HG02981 (cell line): ENCODE measurements at regions not wholly inside any gene's neighbourhood (a gene's known extent, or its start where the extent isn't known, plus 50 kb on each side); places are given as distances from the start of the nearest gene placed in this dataset.
"Not testable (repeated sequence)": the region's sequence is repeated elsewhere in the genome, so short reads cannot be mapped to it uniquely, and the experiment has no call there.

Source experiments
- ATAC-seq: cut with Tn5 transposase; IDR thresholded peaks from one replicate; pipeline ENCODE4 v1.9.1; 2021; ENCODE audit warnings: mild to moderate bottlenecking, moderate library complexity; ENCODE audit not compliant: unreplicated experiment

DNA sequence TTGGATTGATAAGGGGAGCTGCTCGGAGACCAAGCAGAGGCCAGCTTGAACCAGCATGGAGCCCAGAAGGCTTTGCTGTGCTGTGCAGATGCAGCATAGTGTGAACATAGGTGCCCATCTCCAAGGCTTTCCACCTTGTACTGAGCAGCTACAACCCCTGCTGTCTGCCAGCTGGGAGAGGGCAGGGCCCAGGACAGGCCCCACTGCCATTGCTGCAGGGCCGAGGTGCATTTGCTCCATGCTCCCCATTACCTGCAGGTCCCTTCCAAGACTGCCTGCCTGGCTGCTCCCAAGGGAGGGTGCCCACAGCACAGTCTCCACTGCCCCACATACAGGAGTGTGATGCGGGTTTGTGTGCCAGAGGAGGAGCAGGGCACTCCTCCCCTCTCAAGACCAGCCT, 1016.0 kb upstream of the INTU start:
- no peak for ATAC-seq

DNA sequence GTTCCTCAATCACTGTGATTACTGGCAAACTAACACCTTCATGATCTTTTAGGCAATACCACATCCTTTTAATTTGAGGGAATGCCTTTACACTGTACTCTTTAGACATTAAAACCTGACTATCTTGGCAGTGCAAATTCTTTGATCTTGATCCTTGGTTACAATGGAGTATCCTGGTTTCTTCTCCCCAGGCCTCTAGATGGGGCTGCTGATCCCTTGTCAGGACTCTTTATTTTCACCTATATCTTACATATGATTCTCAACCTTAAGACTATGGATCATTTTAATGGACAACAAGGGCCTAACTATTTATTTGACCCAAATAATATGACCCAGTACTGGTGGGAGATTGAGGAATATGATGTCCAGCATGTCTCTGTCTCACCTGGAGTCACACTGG, 1005.5 kb upstream of the INTU start:
- no peak for ATAC-seq

DNA sequence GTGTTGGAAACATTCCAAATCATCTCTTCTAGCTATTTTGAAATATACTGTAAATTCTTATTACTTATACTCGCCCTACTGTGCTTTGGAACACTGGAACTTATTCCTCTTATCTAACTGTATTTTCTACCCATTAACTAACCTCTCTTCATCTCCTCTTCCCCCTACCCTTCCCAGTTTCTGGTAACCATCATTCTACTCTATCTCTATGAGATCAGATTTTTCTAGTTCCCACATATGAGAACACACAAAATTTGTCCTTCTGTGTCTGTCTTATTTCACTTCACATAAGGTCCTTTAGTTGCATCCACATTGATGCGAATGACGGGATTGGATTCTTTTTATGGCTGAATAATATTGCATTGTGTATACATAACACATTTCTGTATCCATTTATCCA, 1003.8 kb upstream of the INTU start:
- no peak for ATAC-seq

DNA sequence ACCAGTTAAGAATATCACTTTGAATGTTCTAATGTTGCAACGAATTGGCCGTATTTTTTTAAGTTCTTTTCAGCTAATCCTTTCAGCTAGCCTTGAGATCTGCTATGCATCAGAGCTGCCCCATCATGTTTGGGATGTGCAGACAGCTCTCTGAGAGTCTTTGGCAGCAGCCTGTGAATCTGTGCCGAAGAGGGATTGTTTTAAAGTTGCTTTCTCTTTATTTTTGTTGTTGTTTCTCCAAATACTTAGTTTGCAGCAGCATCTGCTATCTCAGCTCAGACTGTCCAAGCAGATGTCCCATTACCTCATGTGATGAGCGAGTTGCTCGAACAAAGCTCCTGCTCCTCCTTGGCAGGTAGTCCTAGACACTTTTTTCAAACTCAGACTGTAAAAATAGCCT, 1002.5 kb upstream of the INTU start:
- no peak for ATAC-seq

DNA sequence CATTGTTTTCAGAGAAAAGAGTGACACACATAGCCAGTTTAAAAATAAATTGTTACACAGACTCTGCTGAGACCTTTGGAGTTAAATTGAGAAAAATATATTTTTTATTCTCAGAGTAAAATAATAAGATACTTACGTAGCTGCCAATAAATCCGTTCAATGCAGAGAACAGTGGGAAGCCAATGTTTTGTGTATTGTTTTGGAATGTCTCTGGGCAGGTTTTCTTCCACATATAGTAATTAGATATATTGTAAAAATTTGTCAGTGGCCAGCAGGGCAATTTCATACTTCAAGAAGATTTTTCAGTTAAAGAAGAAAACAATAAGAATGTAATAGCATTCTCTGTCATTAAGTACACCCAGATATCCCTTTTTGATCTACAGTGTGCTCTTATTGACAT, 999.5 kb upstream of the INTU start:
- no peak for ATAC-seq

DNA sequence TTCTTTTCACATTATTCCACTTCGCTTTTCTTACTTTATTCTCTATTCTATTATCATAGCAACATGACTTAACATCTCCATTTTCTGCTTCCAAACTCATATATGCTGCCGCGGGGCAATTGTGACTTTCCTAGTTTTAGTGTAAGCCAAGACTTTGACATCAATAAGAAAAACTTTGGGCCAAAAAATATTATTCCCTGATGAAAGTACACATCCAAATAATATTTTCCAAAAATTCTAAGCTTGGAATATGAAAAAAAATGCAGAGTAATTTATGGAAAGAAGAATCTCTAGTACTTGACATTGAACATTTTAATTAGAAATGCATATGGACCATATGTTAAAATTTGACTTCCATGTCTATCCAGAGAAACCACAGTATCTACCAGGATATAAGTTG, 995.1 kb upstream of the INTU start:
- no peak for ATAC-seq

DNA sequence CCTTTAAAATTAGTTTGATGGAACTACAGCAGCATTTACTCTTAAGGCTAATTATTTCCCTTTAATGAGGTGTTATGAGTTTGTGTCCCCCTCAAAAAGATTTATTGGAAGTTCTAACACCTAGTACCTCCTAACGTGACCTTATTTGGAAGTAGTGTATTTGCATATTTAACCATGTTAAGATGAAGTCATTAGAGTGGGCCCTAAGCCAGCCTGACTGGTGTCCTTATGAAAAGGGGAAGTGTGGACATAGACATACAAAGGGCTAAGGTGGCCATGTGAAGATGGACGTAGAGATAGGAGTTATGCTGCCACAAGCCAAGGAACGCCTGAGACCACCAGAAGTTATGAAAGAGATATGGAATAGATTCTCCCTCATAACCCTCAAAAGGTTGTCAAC, 985.4 kb upstream of the INTU start:
- no peak for ATAC-seq

DNA sequence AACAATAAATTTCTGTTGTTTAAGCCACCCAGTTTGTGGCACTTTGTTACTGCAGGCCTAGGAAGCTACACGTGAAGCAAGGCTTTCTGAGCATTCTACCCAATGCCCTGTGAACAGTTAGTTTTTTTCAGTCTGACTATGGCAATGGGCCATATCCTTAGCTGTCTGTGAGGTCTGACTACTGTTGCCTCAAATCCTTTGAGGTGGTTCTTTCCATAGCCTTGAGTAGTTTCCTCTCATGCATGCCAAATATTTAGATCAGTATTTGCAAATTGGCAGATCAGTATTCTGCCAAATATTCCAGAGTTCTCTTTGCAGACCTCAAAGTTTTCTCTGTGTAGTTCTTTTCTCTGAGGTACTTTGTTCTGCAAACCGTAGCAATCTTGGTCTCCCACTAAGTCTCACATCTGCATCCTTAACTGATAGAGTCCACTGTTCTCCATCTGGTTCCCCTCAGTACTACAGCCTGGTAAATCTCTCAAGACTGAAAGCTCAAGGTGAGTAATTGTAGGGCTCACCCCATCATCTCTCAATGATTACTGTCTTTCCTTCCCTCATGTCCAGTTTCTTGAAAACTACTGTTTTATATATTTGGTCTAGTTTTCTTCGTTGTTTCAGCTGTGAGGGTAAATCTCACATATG, 984.9 kb upstream of the INTU start:
- ATAC-seq = no peak

DNA sequence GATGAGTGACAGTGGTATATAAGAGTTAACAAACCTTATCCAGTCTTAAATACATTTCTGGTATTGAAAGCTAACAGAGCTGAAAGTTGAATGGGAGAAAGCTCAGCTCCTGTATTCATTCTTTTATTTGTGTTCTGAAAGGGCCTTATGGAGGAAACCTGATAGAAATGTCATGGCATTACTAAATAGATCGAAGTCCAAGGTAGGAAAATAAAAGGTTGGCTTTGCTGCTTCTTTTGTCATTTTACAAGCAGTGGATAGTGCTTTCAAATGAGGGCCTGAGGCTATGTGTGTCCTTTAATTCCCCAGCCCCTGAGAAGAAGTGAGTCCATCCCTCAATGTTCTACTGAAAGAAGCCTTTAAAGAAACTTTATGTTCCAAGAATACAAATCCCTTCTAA, 974.3 kb upstream of the INTU start:
- no peak for ATAC-seq

DNA sequence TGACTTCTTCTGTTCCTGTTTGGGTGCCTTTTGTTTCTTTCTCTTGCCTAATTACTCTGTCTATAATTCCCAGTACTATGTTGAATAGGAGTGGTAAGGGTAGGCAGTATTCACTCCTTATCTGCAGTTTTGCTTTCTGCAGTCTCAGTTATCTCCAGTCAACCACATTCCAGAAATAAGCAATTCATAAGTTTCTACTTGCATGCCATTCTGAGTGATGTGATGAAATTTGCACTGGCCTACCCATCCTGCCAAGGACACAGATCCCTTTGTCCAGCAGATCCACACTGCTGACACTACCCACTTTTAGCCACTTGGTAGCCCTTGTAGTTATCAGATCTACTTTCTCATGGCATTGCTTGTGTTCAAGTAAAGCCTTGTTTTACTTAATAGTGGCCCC, 971.6 kb upstream of the INTU start:
- no peak for ATAC-seq

DNA sequence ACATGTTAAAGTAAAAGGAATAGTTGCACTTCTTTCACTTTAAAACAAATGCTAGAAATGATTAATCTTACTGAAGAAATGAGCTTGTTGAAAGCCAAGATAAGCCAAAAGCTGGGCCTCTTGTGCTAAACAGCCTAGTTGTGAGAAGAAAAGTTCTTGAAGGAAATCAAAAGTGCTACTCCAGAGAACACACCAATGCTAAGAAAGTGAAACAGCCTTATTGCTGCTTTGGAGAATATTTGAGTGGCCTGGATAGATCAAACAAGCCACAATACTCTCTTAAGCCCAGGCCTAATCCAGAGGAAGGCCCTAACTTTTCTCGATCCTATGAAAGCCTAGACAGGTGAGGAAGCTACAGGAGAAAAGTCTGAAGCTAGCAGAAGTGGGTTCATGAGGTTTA, 967.9 kb upstream of the INTU start:
- no peak for ATAC-seq

DNA sequence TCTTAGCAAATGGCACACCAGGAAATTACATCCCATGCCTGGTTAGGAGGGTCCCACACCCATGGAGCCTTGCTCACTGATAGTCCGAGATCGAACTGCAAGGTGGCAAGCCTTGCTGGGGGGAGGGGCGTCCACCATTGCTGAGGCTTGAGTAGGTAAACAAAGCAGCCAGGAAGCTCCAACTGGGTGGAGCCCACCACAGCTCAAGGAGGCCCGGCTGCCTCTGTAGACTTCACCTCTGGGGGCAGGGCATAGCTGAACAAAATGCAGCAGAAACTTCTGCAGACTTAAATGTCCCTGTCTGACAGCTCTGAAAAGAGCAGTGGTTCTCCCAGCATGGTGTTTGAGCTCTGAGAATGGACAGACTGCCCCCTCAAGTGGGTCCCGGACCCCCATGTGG, 962.7 kb upstream of the INTU start:
- ATAC-seq = not testable (repeated sequence)

DNA sequence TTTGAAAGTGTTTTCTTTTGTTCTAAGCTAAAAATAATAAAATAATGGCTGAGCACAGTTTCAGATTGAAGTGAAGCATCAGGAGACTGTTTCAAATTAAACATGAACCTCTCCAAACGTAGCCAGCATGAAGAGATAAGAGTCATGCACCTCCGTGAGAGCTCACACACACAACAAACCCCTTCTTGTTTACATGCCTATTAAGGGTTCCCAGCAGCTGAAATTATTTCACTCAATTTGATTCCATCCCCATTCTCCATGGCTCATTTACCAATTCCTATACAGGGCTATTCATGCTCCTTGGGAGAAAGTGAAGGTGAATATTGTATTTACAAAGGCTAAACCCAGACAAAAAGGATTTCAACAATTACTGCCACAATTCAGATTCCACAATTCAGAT, 954.1 kb upstream of the INTU start:
- ATAC-seq = no peak

DNA sequence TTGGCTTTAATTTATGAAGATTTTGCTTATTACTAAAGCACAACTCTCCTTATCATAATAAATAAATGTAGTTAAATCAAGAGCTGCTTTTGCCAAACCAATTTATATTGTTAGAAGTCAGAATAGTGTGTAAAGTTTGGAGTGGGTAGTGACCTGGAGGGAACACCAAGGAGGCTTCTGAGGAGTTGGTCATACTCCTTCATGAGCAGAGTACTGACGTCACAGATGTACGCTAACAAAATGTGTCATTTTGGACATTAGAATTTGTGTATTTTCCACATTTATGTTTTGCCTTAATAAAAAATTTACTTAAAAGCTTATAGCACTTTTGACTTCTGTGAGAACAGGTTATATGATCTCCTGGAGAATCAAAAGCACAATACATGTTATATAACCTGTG, 953.5 kb upstream of the INTU start:
- no peak for ATAC-seq

DNA sequence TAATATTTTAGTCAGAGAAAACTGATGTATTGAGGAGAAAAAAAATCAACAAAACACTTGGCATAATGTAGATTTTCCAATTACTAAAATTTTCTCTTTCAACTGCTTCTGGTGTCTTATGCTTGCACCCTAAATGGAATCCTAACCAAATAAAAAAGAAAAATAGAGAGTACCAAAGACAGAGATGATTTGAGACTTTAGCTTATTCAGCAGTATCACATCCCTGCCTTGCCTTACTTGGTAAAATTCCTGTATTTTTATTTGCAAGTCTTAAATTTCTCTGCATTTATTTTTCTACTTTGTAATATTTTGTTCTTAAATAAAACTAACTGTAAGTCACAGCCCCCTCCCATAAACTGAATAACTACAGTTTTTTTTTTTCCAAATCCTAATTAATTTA, 950.5 kb upstream of the INTU start:
- no peak for ATAC-seq

DNA sequence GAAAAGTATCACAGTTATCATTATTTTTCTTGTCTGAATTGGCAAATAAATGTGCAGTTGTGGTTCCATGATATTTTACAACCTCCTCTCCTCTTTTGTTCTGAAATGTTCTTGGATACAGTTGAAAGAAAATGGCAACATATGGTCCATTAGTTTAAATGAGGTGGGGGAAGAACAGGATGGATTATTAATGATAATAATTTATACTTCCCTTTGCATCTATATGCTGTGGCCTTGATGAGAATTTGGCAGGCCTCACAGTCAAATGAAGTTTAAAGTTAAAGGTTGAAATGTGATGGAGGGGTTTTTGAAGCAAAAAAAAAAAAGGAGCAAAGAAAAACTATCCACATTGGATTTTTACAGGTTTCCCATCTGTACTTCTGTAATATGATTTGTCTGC, 946.3 kb upstream of the INTU start:
- ATAC-seq = no peak

DNA sequence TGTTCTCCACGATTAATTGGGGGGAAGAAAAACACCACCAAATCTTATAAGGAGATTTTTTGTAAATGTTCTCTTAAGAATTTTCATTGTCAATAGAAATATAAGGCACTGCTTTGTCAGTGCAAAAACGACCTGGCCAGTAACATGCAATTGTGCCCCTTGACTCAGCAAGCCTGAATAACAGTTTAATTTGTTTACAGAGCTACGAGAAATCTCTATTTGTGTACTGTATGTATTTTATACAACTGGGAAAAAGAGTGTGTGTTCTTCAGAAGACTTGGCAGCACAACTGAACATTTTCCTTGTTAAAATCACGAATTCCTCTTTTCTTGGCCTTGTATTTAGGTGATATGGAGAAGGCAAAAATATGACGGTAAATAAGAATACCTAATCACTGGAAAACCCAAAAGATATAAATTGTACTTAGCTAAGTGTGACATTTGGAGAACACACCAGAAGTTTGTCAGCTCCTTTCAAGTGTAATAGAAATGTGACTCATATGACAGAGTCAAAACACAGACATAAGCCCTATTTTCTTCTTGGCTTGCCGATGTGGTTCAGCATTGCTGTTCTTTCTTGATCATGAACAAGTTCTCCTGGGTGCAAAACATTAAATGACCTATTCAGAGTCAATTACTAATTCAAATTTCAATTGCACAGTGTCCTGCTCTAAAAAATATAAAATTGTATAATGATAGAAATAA, 945.0 kb upstream of the INTU start:
- ATAC-seq = no peak

DNA sequence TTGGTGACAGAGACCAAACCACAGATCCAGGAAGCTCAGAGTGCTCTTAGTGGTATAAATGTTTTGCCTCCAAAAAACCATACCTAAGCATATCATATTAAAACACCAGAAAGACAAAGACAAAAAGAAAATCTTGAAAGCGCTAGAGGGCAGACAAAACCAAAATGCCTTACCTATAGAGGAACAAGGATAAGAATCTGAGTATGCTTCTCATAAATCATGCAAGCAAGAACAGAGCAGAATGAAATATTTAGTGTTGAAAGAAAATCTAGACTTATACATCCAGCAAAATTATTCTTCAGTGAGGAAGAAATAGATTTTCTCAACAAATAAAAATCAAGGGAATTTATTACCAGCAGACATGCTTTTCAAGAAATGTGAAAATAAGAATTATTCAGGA, 941.0 kb upstream of the INTU start:
- ATAC-seq = no peak

DNA sequence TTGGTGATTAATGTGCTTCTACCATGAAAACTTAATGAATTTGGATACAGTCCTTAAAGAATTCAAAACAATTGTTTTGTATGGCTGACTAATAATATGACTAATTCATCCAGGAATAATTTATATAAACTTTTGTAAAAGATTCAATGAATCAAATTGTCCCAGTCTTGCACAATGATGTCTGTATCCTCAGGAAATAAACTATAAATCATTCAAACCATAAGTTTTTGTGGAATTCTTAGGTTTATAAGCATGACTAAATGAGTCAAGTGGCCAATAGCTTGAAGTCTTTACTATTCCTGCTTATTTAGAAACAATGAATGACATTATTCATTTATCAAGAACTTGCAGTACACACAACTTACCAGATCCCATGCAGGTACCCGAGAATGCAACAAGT, 935.0 kb upstream of the INTU start:
- ATAC-seq = no peak

DNA sequence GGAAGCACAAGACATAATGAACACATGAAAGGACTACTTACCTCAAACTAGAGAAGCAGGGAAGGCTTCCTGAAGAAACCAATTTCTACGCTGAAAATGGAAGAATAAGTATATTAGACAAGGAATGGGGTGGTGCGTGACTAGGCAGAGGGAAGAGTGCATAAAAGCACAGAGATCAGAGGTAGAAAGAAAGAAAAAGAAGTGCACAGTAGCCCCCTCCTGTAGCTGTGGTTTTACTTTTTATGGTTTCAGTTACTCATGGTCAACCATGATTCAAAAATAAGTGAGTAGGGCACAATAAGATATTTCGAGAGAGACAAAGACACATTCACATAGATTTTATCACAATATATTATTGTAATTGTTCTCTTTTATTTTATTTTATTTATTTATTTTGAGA, 934.5 kb upstream of the INTU start:
- ATAC-seq = no peak

DNA sequence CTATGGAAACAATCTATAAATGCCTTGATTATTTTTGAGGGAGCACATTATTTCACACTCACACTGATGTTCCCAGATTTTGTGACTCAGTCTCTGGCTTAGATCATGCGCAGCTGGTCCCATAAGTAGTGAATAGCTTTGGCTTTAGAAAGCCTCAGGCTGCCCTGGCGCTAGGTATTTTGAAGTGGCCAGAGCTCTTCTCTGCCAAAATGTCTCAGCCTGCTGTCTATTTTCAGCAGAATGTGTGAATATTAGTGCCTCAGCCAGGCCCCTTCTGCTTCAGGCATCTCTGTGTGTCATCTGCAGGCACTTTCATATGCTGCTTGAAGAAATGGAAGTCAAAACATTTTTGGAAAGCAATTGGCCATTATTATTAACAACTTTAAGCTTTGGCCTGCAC, 931.0 kb upstream of the INTU start:
- ATAC-seq = no peak

DNA sequence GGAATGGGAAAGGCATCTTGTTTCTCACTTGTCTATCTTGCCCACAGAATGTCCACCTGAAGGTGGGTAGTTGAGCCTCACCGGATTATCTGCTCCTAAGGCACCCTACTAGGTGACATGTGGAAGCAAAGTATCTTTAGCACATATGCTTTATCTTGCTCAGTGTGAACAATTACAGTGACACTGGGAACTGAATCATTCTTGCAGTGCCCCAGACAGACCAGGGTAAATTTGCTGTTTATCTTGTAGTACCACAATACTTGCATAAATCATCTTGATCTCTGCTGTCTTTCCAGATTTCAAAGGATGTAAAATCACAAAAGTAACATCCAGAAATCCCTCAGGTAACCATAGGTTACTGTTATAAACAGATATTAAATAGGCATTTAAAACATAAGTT, 930.0 kb upstream of the INTU start:
- ATAC-seq = no peak

DNA sequence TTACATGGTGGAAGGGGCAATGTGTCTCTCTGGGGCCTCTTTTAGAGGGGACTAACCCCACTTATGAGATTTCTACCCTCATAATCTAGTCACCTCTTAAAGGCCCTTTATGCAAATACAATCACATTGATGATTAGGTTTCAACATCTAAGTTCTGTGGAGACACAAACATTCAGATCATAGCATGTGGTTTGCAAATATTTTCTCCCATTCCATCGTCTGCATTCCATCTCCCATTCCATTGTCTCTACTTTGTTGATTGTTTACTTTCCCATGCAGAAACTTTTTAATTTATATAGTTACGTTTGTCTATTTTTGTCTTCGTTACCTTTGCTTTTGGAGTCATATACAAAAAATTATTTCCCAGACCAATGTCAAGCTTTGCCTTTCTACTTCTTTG, 927.5 kb upstream of the INTU start:
- no peak for ATAC-seq
